ENCODE measurements at regions not wholly inside any gene's neighbourhood (a gene's known extent, or its start where the extent isn't known, plus 50 kb on each side); places are given as distances from the start of the nearest gene placed in this dataset.
A peak's percentile ranks its signal among the peaks of the same experiment; 100 is the strongest.
"Not testable (repeated sequence)": the region's sequence is repeated elsewhere in the genome, so short reads cannot be mapped to it uniquely, and the experiment has no call there.

DNA sequence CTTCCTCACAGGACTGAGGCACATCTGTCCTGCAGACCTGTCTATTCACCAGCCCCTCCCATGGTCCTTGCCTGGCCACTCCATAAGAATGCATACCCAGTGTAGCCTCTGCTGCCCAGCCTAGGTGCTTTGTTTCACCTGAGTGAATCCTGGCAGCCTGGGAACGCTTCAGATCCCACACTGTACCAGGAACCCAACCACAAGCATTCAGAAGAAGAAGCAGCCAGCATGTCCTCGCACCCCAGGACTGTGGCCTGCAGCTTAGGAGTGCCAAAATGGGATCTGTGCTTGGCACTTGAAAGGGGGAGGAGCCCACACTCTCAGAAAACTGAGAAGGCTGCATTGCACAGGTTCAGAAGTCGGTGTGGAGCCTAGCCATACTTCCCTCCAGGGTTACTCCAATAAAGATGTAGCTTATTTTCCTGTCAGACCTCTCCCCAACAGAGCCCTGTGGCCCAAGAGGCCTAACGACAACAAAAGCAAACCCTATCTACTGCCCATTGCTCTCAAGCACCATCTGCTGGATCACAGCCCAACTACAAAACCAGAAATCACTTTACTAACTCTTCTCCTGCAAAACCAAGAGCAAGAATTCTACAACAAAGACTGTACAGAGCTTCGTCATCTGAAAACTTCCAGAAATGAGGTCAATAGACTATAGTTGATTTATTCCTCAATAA, 923.1 kb upstream of the NEGR1 start:
- Histone ChIP-seq H3K36me3 (ENCODE audit: low read depth) (no peaks in the 10 kb centered on the region), H3K27ac (no peak overlapping the region), H4K20me1 (ENCODE audit: insufficient read depth) (no peaks in the 10 kb centered on the region), H3K9me2 (ENCODE audit: insufficient read depth) (0 out of 2 replicates have a peak, but pooled peaks cover 4% of the 10 kb centered on the region), H3F3A (ENCODE audit: insufficient read depth, low read depth) (no peaks in the 10 kb centered on the region), H3K79me2 (ENCODE audit: low read depth) (no peaks in the 10 kb centered on the region), H3K4me2 (no peak overlapping the region), H3K27me3 (ENCODE audit: insufficient read depth, low read depth) (no peaks in the 10 kb centered on the region), H3K4me3 (no peak overlapping the region), H2AFZ (no peak overlapping the region), H3K4me1 (replicated peaks; ENCODE audit: insufficient read depth) (no peaks in the 10 kb centered on the region), H3K9me3 (ENCODE audit: insufficient read depth, low read depth) (no peaks in the 10 kb centered on the region)
- BruUV-seq (replicated peaks) = no TSS peak
- ChIA-PET POLR2A (ENCODE audit: unreplicated experiment) (no interaction called here), CTCF (no interaction called here)
- no peak for TF ChIP-seq EZH2 (IDR thresholded peaks at IDR 0.05; ENCODE audit: low read depth)
- TF ChIP-seq, protein P1, sequence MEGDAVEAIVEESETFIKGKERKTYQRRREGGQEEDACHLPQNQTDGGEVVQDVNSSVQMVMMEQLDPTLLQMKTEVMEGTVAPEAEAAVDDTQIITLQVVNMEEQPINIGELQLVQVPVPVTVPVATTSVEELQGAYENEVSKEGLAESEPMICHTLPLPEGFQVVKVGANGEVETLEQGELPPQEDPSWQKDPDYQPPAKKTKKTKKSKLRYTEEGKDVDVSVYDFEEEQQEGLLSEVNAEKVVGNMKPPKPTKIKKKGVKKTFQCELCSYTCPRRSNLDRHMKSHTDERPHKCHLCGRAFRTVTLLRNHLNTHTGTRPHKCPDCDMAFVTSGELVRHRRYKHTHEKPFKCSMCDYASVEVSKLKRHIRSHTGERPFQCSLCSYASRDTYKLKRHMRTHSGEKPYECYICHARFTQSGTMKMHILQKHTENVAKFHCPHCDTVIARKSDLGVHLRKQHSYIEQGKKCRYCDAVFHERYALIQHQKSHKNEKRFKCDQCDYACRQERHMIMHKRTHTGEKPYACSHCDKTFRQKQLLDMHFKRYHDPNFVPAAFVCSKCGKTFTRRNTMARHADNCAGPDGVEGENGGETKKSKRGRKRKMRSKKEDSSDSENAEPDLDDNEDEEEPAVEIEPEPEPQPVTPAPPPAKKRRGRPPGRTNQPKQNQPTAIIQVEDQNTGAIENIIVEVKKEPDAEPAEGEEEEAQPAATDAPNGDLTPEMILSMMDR (conservative IDR thresholded peaks at IDR 0.05) = peak; percentile 31; the same call in 1 of the 2 replicates
- intact Hi-C loops (cut with micrococcal nuclease; ENCODE audit: unreplicated experiment) = no loop called here
- no peak for DNase-seq

DNA sequence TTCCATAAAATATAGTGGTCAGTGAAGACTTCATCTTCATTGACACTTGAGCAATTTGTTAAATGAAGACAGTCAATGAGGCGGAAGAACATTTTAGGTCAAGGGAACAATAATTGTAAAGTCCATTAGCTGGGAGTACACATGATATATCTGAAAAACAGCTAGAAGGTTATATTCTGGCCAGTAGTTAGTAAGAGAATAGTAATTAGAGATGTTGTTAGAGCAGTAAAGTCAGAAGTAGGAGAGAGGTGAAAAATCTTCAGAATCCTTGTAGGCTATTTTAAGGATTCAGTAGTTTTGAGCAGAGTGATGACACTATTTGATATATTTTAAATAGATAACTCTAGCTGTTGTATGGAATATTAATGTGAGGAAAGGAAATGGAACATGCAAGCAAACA, 915.6 kb upstream of the NEGR1 start:
- no peak overlapping the region for H2AFZ ChIP-seq
- H3K27ac ChIP-seq = no peak overlapping the region
- intact Hi-C loops (cut with micrococcal nuclease; ENCODE audit: unreplicated experiment) = no loop called here
- DNase-seq = no peak
- no peaks in the 10 kb centered on the region for H3F3A ChIP-seq (ENCODE audit: insufficient read depth, low read depth)
- H3K36me3 ChIP-seq (ENCODE audit: low read depth) = no peaks in the 10 kb centered on the region
- no peaks in the 10 kb centered on the region for H4K20me1 ChIP-seq (ENCODE audit: insufficient read depth)
- no peaks in the 10 kb centered on the region for H3K9me3 ChIP-seq (ENCODE audit: insufficient read depth, low read depth)
- no peaks in the 10 kb centered on the region for H3K79me2 ChIP-seq (ENCODE audit: low read depth)
- no TSS peak for BruUV-seq (replicated peaks)
- ChIA-PET POLR2A (ENCODE audit: unreplicated experiment) (interaction anchor here (0.9 kb wide), 1 partner anchor 206 kb away, joined by 3 read pairs; no protein-coding TSS in a partner anchor), CTCF (no interaction called here)
- H3K4me2 ChIP-seq = no peak overlapping the region
- H3K27me3 ChIP-seq (ENCODE audit: insufficient read depth, low read depth) = no peaks in the 10 kb centered on the region
- H3K4me3 ChIP-seq = no peak overlapping the region
- H3K4me1 ChIP-seq (replicated peaks; ENCODE audit: insufficient read depth) = no peaks in the 10 kb centered on the region
- H3K9me2 ChIP-seq (ENCODE audit: insufficient read depth) = no peaks in the 10 kb centered on the region
- TF ChIP-seq, protein P1 (conservative IDR thresholded peaks at IDR 0.05) = no peak
- no peak for TF ChIP-seq EZH2 (IDR thresholded peaks at IDR 0.05; ENCODE audit: low read depth)

DNA sequence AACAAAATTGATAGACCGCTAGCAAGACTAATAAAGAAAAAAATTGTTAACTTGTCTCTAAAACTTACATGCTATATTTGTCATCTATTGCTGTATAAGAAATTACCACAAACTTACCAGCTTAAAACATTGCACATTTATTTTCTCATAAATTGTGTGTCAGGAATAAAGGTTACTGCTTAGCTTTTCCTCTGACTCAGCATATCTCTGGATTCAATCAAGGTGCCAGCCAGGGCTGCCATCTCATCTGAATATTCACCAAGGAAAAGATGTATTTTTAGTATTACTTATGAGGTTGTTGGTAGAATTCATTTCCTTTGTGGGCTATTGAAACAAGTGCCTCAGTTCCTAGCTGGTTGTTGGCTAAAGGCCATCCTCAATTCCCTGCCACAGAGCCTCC, 912.6 kb upstream of the NEGR1 start:
- Histone ChIP-seq H3K27ac (no peak overlapping the region), H3K9me3 (ENCODE audit: insufficient read depth, low read depth) (no peaks in the 10 kb centered on the region), H4K20me1 (ENCODE audit: insufficient read depth) (no peaks in the 10 kb centered on the region), H3K9me2 (ENCODE audit: insufficient read depth) (no peaks in the 10 kb centered on the region), H3K4me2 (no peak overlapping the region), H3K36me3 (ENCODE audit: low read depth) (no peaks in the 10 kb centered on the region), H3K4me1 (replicated peaks; ENCODE audit: insufficient read depth) (no peaks in the 10 kb centered on the region), H3F3A (ENCODE audit: insufficient read depth, low read depth) (no peaks in the 10 kb centered on the region), H2AFZ (no peak overlapping the region), H3K4me3 (no peak overlapping the region), H3K27me3 (ENCODE audit: insufficient read depth, low read depth) (no peaks in the 10 kb centered on the region), H3K79me2 (ENCODE audit: low read depth) (no peaks in the 10 kb centered on the region)
- ChIA-PET POLR2A (ENCODE audit: unreplicated experiment) (no interaction called here), CTCF (no interaction called here)
- intact Hi-C loops (cut with micrococcal nuclease; ENCODE audit: unreplicated experiment) = no loop called here
- TF ChIP-seq, protein P1 (conservative IDR thresholded peaks at IDR 0.05) = no peak
- TF ChIP-seq EZH2 (IDR thresholded peaks at IDR 0.05; ENCODE audit: low read depth) = no peak
- BruUV-seq (replicated peaks) = no TSS peak
- no peak for DNase-seq

DNA sequence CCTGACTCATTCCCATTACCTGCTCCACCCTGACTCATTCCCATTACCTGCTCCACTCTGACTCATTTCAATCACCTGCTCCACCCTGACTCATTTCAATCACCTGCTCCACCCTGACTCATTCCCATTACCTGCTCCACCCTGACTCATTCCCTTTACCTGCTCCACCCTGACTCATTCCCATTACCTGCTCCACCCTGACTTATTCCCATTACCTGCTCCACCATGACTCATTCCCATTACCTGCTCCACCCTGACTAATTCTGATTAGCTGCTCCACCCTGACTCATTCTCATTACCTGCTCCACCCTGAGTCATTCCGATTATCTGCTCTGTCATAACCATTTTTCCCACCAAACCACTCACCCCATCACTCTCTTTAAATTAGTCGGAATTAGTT, 901.2 kb upstream of the NEGR1 start:
- H3K79me2 ChIP-seq (ENCODE audit: low read depth); H3K9me3 ChIP-seq (ENCODE audit: insufficient read depth, low read depth); H2AFZ ChIP-seq; H3K27ac ChIP-seq; H3K4me2 ChIP-seq; H4K20me1 ChIP-seq (ENCODE audit: insufficient read depth); intact Hi-C loops (cut with micrococcal nuclease; ENCODE audit: unreplicated experiment); H3K4me1 ChIP-seq (replicated peaks; ENCODE audit: insufficient read depth); H3K36me3 ChIP-seq (ENCODE audit: low read depth); POLR2A ChIA-PET (ENCODE audit: unreplicated experiment); H3K4me3 ChIP-seq; BruUV-seq (replicated peaks); H3F3A ChIP-seq (ENCODE audit: insufficient read depth, low read depth); CTCF ChIA-PET; DNase-seq; H3K27me3 ChIP-seq (ENCODE audit: insufficient read depth, low read depth); H3K9me2 ChIP-seq (ENCODE audit: insufficient read depth): not testable (repeated sequence)

Data from PC-9 (cell line).